NCI-H2029 (cell line): ENCODE measurements at regions not wholly inside any gene's neighbourhood (a gene's known extent, or its start where the extent isn't known, plus 50 kb on each side); places are given as distances from the start of the nearest gene placed in this dataset.

Experiments
- DNase-seq: peaks from one replicate; lab custom pipeline; 2025; lab: John Stamatoyannopoulos, UW

DNA sequence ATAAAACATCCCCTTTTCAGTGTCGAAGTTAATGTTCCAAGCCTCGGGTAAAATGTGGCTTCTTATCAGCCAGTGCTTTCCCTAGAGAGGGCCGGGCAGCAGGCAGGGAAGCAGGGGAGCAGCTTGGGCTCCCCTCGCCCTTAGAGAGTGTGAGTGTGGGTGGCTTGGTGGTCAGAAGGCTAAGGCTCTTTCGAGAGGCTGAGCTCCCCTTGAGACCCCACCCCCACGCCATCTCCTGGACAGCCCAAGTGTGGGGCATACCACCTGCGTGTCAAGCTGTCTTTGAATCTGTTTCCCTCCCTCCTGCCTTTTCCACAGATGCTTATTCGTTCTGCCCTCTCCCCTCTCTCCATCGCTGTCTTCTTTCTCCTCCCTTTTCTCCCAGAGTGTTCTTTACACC, 95.1 kb upstream of the FOXP4 start:
- no peak for DNase-seq

GRCh38 chr6:41451515-41452163, 94.5 kb upstream of the FOXP4 start:
- no peak for DNase-seq

DNA sequence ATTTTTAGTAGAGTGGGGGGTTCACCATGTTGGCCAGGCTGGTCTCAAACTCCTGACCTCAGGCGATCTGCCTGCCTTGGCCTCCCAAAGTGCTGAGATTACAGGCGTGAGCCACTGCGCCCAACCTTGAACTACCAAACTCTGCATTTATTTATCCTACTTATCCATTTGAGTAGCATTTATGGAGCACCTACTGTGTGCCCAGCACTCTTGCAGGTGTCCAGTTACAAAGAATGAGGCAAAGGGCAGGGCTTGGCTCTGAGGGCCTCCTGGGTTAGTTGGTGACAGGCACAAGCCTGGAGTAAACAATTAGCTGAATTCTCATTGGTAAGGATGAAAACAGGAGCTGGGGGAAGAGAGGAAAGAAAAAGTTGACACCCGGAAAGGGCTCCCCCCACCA, 93.4 kb upstream of the FOXP4 start:
- DNase-seq = no peak

- DNase-seq = no peak
These were observed 92.9 kb upstream of the FOXP4 start for GRCh38 chr6:41453244-41453643.

DNA sequence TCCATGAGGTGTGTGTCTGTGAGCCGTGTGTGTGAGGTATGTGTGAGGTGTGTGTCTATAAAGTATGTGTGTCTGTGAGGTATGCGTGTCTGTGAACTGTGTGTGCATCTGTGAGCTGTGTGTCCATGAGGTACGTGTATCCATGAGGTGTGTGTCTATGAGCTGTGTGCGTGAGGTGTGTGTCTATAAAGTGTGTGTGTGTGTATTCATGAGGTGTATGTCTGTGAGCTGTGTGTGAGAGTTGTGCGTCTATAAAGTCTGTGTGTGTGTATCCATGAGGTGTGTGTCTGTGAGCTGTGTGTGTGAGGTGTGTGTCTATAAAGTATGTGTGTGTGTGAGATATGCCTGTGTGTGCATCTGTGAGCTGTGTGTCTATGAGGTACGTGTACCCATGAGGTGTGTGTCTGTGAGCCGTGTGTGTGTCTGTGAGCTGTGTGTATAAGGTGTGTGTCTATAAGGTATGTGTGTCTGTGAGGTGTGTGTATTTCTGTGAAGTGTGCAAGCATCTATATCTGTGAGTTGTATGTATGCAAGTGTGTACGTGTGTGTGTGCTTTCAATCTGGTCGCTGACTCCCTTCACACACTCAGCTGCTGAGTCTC, 91.9 kb upstream of the FOXP4 start:
- DNase-seq = no peak

DNA sequence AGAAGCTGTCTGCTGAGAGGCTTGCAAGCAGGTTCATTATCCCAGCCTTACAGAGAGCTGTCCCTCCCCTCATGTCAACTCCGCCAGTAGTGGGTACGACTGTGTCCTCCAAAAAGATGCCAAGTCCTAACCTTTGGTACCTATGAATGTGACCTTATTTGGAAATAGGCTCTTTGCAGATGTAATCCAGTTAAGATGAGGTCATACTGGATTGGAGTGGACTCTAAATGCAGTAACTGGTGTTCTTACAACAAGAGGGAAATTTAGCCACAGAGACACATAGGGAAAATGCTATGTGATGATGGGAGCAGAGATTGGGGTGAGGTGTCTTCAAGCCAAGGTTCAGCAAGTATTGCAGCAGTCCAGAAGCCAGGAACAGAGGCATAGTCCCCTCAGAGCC, 90.8 kb upstream of the FOXP4 start:
- peak; percentile 53 for DNase-seq

- no peak for DNase-seq
These were observed 90.4 kb upstream of the FOXP4 start for GRCh38 chr6:41455818-41456217.

DNA sequence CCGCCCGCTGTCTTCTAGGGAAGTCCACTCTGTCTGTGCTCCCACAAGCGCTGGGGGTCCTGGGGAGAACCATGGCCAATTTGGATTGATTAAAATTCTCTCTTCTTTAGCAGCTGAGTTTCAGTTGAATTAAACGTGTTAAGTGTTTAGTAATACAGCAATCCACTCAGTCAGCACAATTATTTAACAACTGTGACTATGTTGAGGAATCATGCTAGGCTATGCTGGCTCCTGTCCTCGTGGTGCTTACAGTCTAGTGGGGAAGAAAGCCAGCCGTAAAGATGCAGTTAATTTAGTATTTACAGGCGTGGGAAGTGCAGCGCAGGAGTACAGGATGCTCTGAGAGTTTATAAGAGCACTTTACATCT, 88.9 kb upstream of the FOXP4 start:
- DNase-seq = no peak

GRCh38 chr6:41459738-41460137, 86.4 kb upstream of the FOXP4 start:
- no peak for DNase-seq

DNA sequence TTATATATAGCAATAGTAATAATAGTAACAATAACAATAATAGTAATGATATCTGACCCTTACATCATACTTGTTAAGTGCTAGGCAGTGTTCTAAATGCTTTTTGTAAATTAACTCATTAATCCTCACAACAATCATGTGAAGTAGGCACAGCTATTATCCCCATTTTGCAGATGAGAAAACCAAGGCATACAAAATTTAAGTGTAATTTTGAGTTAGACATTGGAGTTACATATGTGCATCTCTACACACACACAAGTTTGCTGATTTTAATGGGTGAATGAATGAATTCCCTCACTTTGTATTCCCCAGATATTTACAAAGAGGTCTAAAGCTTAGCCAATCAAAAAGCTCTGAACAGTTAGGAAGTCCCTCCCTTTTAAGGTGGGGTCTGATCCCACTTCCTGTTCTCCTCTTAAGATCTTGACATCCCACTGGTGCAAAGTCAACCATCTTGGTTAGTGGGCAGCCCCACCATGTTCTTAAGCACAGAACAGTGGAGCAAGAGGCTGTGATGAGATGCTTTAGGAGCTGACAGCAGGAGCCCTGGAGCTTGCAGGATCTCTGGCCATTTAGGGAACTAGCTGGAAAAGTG, 85.3 kb upstream of the FOXP4 start:
- DNase-seq = no peak

DNA sequence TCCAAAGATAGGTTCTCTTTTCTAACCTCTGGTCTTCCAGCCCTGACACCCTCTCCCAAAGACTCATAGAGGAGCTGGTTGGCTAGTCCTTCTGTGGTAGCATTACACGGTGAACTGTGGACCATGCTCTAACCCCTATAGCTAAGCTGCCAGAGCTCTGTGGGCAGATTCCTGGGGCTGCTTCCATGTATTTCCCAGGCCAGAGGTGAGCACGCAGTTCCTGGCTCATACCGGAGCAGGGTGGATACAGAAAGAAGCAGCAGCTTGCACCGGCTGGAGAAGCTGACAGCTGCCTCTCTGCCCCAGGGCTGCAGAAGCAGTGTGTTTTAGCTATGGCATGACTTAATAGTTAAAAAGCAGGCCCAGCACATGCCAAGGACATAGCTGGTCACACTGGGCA, 84.1 kb upstream of the FOXP4 start:
- no peak for DNase-seq

- no peak for DNase-seq
These were observed 82.9 kb upstream of the FOXP4 start for GRCh38 chr6:41463062-41463930.

DNA sequence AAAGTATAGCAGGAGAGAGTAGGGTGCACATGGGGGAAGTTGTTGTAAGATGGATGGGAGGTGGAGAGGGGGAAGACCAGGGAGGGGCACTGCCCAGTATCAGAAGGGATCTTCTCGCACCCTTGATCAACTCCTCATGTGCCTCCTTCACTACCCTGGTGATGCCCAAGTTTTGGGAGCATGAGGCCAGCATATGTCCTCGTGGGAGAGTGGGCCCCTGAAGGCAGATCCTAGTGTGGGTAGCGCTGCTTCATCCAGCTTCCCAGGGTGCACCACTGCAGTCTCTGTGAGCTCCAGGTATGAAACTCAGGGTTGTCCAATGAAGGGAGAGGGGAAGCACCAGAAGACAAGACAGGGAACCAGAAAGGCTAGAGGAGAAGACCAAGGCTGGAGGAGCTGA, 82.2 kb upstream of the FOXP4 start:
- DNase-seq = no peak

DNA sequence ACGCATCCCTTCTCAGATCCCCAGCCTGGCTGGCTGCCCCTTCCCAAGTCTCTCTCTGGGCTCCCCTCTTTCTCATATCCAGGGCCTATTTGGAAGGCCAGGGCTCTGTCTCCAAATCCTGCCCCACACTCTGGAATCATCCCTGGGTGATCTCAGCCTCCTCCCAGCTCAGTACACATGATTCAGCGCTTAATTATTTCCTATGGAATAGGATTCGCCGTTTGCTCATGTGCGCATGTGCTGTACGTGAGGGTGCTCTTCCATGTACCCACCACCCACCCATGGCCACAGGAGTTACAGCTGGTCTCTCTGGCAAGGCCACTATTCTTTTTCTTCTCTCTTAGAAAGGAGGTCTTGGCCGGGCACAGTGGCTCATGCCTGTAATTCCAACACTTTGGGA, 81.7 kb upstream of the FOXP4 start:
- no peak for DNase-seq

GRCh38 chr6:41466437-41466990, 79.7 kb upstream of the FOXP4 start:
- DNase-seq = no peak

- no peak for DNase-seq
These were observed 79.1 kb upstream of the FOXP4 start for GRCh38 chr6:41467061-41467460.

GRCh38 chr6:41467627-41468404, 78.4 kb upstream of the FOXP4 start:
- DNase-seq = no peak

- DNase-seq = no peak
These were observed 76.8 kb upstream of the FOXP4 start for GRCh38 chr6:41469156-41470028.

GRCh38 chr6:41470029-41470330, 76.2 kb upstream of the FOXP4 start:
- no peak for DNase-seq

- DNase-seq = no peak
These were observed 75.7 kb upstream of the FOXP4 start for GRCh38 chr6:41470331-41471063.
